Iris pigment epithelial cell (primary cell): ENCODE measurements at regions not wholly inside any gene's neighbourhood (a gene's known extent, or its start where the extent isn't known, plus 50 kb on each side); places are given as distances from the start of the nearest gene placed in this dataset.
"Not testable (repeated sequence)": the region's sequence is repeated elsewhere in the genome, so short reads cannot be mapped to it uniquely, and the experiment has no call there.

Source experiments
- DNase-seq: peaks from one replicate; pipeline ENCODE4 v3.0.0-alpha.2; 2011; ENCODE audit warnings: low read depth

- DNase-seq = no peak
These were observed 1010.8 kb upstream of the CELF4 start for GRCh38 chr18:38576349-38576748.

GRCh38 chr18:38575648-38576047 is 1010.0 kb upstream of the CELF4 start:
- no peak for DNase-seq

GRCh38 chr18:38575023-38575422 is 1009.4 kb upstream of the CELF4 start:
- DNase-seq = no peak

GRCh38 chr18:38572554-38573111 is 1007.0 kb upstream of the CELF4 start:
- DNase-seq = no peak

- DNase-seq = no peak
These were observed 1006.1 kb upstream of the CELF4 start for GRCh38 chr18:38571651-38572050.

- no peak for DNase-seq
These were observed 999.9 kb upstream of the CELF4 start for GRCh38 chr18:38565513-38565912.

- DNase-seq = no peak
These were observed 997.9 kb upstream of the CELF4 start for GRCh38 chr18:38563396-38563980.

GRCh38 chr18:38557006-38557405 is 991.4 kb upstream of the CELF4 start:
- DNase-seq = no peak

- no peak for DNase-seq
These were observed 987.2 kb upstream of the CELF4 start for GRCh38 chr18:38552732-38553321.

GRCh38 chr18:38551881-38552280 is 986.3 kb upstream of the CELF4 start:
- no peak for DNase-seq

- no peak for DNase-seq
These were observed 979.5 kb upstream of the CELF4 start for GRCh38 chr18:38545071-38545470.

- DNase-seq = no peak
These were observed 974.3 kb upstream of the CELF4 start for GRCh38 chr18:38539856-38540255.

GRCh38 chr18:38539371-38539770 is 973.8 kb upstream of the CELF4 start:
- DNase-seq = no peak

- DNase-seq = no peak
These were observed 968.5 kb upstream of the CELF4 start for GRCh38 chr18:38534073-38534472.

GRCh38 chr18:38526922-38527321 is 961.3 kb upstream of the CELF4 start:
- no peak for DNase-seq

GRCh38 chr18:38525039-38525438 is 959.4 kb upstream of the CELF4 start:
- DNase-seq = no peak

- no peak for DNase-seq
These were observed 955.2 kb upstream of the CELF4 start for GRCh38 chr18:38520786-38521185.

GRCh38 chr18:38502539-38502938 is 936.9 kb upstream of the CELF4 start:
- no peak for DNase-seq

GRCh38 chr18:38497266-38497665 is 931.7 kb upstream of the CELF4 start:
- no peak for DNase-seq

- DNase-seq = no peak
These were observed 930.7 kb upstream of the CELF4 start for GRCh38 chr18:38496222-38496793.

- DNase-seq = no peak
These were observed 928.5 kb upstream of the CELF4 start for GRCh38 chr18:38494065-38494464.

GRCh38 chr18:38491195-38491594 is 925.6 kb upstream of the CELF4 start:
- no peak for DNase-seq

- DNase-seq = not testable (repeated sequence)
These were observed 924.1 kb upstream of the CELF4 start for GRCh38 chr18:38489721-38490120.

GRCh38 chr18:38487521-38487920 is 921.9 kb upstream of the CELF4 start:
- no peak for DNase-seq
